Brain microvascular endothelial cell (primary cell): ENCODE measurements at regions not wholly inside any gene's neighbourhood (a gene's known extent, or its start where the extent isn't known, plus 50 kb on each side); places are given as distances from the start of the nearest gene placed in this dataset.

Experiments used
- DNase-seq: peaks from one replicate; pipeline ENCODE4 v3.0.0-alpha.2; 2020
- H3K27ac ChIP-seq: fragments of 250-450 bp; sonication (Bioruptor Pico); 2 replicates; pipeline ENCODE4 v1.5.1; 2020; ENCODE audit warnings: mild to moderate bottlenecking, moderate library complexity
- H3K27me3 ChIP-seq: fragments of 250-450 bp; sonication (Bioruptor Pico); replicated peaks from 2 replicates; pipeline ENCODE4 v1.5.1; 2020; ENCODE audit warnings: mild to moderate bottlenecking
- H3K36me3 ChIP-seq: fragments of 250-450 bp; sonication (Bioruptor Pico); replicated peaks from 2 replicates; pipeline ENCODE4 v1.5.1; 2020; ENCODE audit warnings: mild to moderate bottlenecking
- H3K4me3 ChIP-seq: 2 replicates; pipeline ENCODE4 v1.5.1; 2011; ENCODE audit warnings: low read depth, mild to moderate bottlenecking, control low read depth, low read length, moderate library complexity
- CTCF ChIP-seq: IDR thresholded peaks from 2 replicates; pipeline ENCODE4 v1.5.1; 2011; ENCODE audit warnings: low read depth, mild to moderate bottlenecking, moderate library complexity, low read length, control low read depth, inconsistent platforms; ENCODE audit errors: missing control alignments
- in situ Hi-C: cut with HindIII; loops from 2 replicates; pipeline ENCODE4 v1.10.0; 2017; ENCODE audit warnings: low sequenced_read_pairs, low pct_ligation_motif_present

GRCh38 chr2:194700116-194700515 is 956.9 kb upstream of the SLC39A10 start:
- Histone ChIP-seq H3K27me3 (no peaks in the 10 kb centered on the region), H3K36me3 (no peaks in the 10 kb centered on the region), H3K27ac (no peak overlapping the region), H3K4me3 (no peak overlapping the region)
- no peak for TF ChIP-seq CTCF
- no peak for DNase-seq
- in situ Hi-C loops: no loop called here

DNA sequence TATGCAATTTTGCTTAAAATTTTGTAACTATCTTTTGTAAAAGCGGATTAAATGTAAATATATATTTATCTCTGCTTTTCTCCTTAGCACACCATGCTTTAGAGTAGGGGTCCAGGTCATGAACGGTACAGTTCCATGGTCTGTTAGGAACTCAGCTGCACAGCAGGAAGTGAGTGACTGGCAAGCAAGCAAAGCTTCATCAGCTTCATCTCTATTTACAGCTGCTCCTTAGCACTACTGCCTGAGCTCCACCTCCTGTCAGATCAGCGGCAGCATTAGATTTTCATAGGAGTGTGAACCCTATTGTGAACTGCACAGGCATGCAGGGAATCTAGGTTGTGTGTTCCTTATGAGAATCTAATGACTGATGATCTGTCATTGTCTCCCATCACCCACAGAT is 959.0 kb upstream of the SLC39A10 start:
- Histone ChIP-seq H3K27ac (no peak overlapping the region), H3K36me3 (no peaks in the 10 kb centered on the region), H3K27me3 (no peaks in the 10 kb centered on the region), H3K4me3 (no peak overlapping the region)
- in situ Hi-C loops: no loop called here
- TF ChIP-seq CTCF: no peak
- no peak for DNase-seq

GRCh38 chr2:194697439-194697838 is 959.6 kb upstream of the SLC39A10 start:
- H3K27ac ChIP-seq: no peak overlapping the region
- H3K27me3 ChIP-seq: no peaks in the 10 kb centered on the region
- DNase-seq: no peak
- no peak for TF ChIP-seq CTCF
- H3K36me3 ChIP-seq: no peaks in the 10 kb centered on the region
- no peak overlapping the region for H3K4me3 ChIP-seq
- in situ Hi-C loops: no loop called here

GRCh38 chr2:194696690-194697089 is 960.3 kb upstream of the SLC39A10 start:
- Histone ChIP-seq H3K4me3 (no peak overlapping the region), H3K27me3 (no peaks in the 10 kb centered on the region), H3K36me3 (no peaks in the 10 kb centered on the region), H3K27ac (no peak overlapping the region)
- TF ChIP-seq CTCF: no peak
- no peak for DNase-seq
- in situ Hi-C loops: no loop called here

DNA sequence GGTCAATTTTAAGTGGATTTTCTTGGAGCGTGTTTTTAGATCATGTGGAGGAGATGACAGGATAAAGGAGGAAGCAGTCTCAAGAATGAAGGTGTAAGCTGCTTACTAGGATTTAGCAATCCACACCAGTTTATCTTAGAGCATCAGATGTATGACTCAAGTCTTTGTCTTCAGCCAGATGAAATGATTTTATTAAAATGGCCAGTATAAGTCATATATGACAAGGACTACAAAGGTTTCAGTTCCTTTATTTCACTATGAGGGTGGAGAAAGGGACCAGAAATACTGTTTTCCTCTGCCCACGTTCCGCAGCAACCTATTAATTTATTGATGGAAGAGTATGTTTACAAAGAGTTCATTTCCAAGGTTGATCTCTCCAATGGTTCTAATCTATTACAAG is 970.5 kb upstream of the SLC39A10 start:
- H3K36me3 ChIP-seq: no peaks in the 10 kb centered on the region
- H3K4me3 ChIP-seq: no peak overlapping the region
- H3K27ac ChIP-seq: no peak overlapping the region
- in situ Hi-C loops: no loop called here
- H3K27me3 ChIP-seq: no peaks in the 10 kb centered on the region
- no peak for DNase-seq
- no peak for TF ChIP-seq CTCF

DNA sequence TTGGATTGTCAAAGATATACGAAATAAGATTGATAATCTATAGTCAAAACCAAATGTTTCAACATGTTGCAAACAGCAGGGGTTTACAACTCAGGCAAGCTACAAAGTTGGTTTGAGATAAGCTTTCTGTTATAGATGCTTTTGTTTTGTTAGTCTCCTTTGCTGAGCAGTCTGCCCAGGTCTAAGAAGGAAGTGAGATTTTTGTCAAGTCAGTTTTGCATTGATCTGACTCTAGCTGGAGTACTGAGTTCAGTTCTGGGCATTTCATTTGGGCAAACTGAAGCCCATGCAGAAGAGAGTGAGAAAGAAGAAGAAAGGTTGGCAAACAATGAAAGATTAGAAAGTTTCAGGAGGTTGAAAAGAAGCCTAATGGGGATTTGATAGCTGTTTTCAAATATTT is 983.0 kb upstream of the SLC39A10 start:
- no peaks in the 10 kb centered on the region for H3K36me3 ChIP-seq
- in situ Hi-C loops: no loop called here
- no peak overlapping the region for H3K4me3 ChIP-seq
- TF ChIP-seq CTCF: no peak
- H3K27me3 ChIP-seq: no peaks in the 10 kb centered on the region
- H3K27ac ChIP-seq: no peak overlapping the region
- DNase-seq: no peak
